Adrenal gland (tissue), 5 donors: ENCODE measurements at regions not wholly inside any gene's neighbourhood (a gene's known extent, or its start where the extent isn't known, plus 50 kb on each side); places are given as distances from the start of the nearest gene placed in this dataset.

Experiments used
- CTCF ChIP-seq, 6 experiments: fragments of 450-650 bp in 4 of 6; fragments of 200-600 bp in 2 of 6; sonication (generic) in 1 of 6; IDR thresholded peaks; 1 replicate in 5 of 6; 2 replicates in 1 of 6; pipeline versions ENCODE4 v1.5.1 to v1.8.0; 2016 to 2021; ENCODE audit warnings: antibody characterized with exemption in 6 of 6, mild to moderate bottlenecking in 2 of 6, moderate library complexity in 1 of 6
- POLR2A ChIP-seq, 2 donors: fragments of 450-650 bp; IDR thresholded peaks; one replicate each; pipeline ENCODE4 v1.6.1; 2017; ENCODE audit warnings: antibody characterized with exemption in 2 of 2, mild to moderate bottlenecking in 2 of 2, moderate library complexity in 1 of 2
- donor health status: DM: no; HTN: no; CAD: no.

- TF ChIP-seq CTCF (IDR thresholded peaks at IDR 0.05), result no peak
- TF ChIP-seq POLR2A (IDR thresholded peaks at IDR 0.05), result no peak
Observed at GRCh38 chr2:64250063-64250462, 105.8 kb upstream of the PELI1 start.
